Activated naive CD4-positive, alpha-beta T cell (primary cell): ENCODE measurements at regions not wholly inside any gene's neighbourhood (a gene's known extent, or its start where the extent isn't known, plus 50 kb on each side); places are given as distances from the start of the nearest gene placed in this dataset.

Experiments
- DNase-seq, 4 experiments: peaks; one replicate each; lab custom pipeline; 2025; lab: John Stamatoyannopoulos, UW

GRCh38 chr21:27173053-27173452 lies 206.2 kb upstream of the ADAMTS5 start:
- no peak for DNase-seq

GRCh38 chr21:27171707-27172106 lies 204.8 kb upstream of the ADAMTS5 start:
- no peak for DNase-seq

DNA sequence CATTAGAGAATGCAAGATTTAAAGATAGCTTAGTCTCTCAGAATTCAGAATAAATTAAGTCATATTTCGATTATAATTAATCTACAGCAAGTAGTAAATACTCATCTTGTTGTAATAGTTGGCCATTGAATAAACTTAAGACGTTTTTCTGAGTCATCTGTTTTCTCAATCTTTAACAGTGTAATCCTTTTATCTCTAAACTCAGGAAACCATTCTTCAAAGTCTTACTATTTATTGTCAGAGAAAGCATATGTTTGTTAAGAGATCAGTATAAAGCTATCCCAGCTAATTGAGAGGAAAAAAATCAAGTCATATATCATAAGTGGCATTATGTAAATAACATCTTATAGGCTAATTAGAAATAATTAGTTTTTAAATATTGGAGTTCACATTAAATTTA lies 201.2 kb upstream of the ADAMTS5 start:
- no peak for DNase-seq

- DNase-seq, result no peak
These were observed 197.6 kb upstream of the ADAMTS5 start for GRCh38 chr21:27164208-27165177.

DNA sequence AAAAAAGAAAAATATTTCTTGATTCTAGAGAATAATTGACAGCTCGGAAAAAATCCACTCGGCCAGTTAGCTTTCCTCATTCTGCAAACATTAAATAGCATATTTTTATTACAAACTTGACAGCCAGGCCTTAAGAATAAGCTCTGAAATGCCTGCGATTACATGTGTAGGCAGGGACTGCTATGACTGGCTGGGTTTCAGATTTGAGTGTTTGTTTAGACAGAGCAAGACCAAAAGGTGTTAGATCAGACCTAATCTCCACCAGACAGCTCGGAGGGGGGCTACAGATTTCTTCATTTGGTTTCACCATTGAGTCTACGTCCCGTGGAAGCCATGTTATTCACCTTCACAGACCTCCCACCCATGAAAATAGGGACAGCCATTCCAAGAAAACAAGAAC lies 192.1 kb upstream of the ADAMTS5 start:
- no peak for DNase-seq

- no peak for DNase-seq
These were observed 190.2 kb upstream of the ADAMTS5 start for GRCh38 chr21:27157097-27157496.

GRCh38 chr21:27156666-27157065 lies 189.8 kb upstream of the ADAMTS5 start:
- DNase-seq, result no peak

GRCh38 chr21:27155130-27155500 lies 188.2 kb upstream of the ADAMTS5 start:
- DNase-seq, result no peak

DNA sequence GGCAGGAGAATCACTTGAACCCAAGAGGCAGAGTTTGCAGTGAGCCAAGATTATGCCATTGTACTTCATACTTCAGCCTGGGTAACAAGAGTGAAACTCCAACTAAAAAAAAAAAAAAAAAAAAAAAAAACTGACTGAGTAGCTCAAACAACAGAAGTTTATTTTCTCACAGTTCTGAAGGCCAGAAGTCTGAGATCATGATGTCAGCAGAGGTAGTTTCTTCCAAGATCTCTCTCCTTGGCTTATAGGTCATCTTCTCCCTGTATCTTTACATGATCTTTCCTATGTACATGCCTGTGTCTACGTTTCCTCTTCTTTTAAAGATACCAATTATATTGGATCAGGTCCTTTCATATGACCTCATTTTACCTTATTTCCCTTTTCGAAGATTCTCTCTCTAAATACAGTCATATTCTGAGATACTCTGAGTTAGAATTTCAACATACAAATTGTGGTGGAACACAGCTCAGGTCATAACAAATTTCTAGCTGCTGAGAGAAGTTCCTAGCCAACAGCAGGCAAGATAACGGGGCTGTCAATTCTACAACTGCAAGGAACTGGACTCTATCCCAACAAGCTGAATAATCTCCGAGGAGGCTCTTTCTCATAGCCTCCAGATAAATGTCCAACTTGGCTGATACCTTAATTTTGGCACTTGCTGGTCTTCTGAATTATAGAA lies 187.7 kb upstream of the ADAMTS5 start:
- no peak for DNase-seq

DNA sequence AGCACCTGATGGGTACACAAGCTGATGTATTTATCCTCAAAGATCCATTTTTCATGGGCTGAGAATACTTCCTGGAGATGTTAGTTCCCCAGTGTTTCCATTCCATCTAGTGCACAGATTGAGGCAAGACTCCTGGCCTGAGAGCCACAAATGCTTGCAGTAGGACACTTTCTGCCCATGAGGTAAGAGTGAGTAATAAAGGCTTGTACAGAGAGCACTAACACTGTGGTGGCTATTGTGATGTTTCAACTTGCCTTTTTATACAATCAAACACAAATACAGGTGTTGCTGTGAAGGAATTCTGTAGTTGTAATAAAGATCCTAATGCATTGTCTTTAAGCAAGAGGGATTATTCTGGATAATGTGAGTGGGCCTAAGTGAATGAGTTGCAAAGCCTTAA lies 186.1 kb upstream of the ADAMTS5 start:
- DNase-seq, result no peak

- no peak for DNase-seq
These were observed 182.1 kb upstream of the ADAMTS5 start for GRCh38 chr21:27149034-27149433.

DNA sequence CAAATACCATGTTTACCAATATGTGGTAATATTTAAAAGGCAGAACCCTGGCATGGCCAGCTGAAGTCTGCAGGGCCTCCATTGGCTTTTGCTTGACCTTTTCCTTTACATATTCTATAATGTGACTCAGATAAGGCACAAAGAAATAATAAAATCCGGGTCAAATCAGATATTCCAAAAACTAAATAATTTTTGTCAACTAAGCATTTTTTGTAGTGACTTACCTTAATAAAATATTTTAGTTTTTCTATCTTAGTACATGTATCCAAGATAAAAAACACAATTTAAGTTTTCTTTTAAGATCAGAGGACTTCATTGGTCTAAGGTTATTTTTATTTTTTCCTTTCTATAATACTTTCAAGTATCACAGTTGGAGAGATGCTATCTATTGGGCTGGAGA lies 179.4 kb upstream of the ADAMTS5 start:
- DNase-seq, result no peak

- no peak for DNase-seq
These were observed 178.4 kb upstream of the ADAMTS5 start for GRCh38 chr21:27145134-27145798.

GRCh38 chr21:27143476-27143875 lies 176.6 kb upstream of the ADAMTS5 start:
- DNase-seq, result no peak

- DNase-seq, result no peak
These were observed 172.6 kb upstream of the ADAMTS5 start for GRCh38 chr21:27139526-27139925.

DNA sequence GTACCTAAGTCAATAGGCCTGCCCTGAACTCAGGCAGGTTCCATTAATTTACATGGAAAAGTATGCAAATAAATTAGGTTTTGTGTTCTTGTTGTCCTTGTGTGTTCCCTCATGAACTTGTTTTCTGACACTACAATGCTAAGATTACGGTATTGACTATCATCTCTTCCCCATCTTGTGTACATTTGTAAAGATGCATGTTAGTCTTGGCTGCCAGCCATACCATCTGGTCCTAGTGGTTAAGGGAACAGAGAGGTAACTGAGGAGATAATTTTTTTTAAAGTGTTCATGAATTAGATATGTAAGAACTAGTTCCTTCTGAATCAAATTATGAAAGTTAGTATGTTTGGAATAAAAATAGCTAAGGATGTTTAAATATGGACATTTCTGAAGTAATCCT lies 167.6 kb upstream of the ADAMTS5 start:
- DNase-seq, result no peak

DNA sequence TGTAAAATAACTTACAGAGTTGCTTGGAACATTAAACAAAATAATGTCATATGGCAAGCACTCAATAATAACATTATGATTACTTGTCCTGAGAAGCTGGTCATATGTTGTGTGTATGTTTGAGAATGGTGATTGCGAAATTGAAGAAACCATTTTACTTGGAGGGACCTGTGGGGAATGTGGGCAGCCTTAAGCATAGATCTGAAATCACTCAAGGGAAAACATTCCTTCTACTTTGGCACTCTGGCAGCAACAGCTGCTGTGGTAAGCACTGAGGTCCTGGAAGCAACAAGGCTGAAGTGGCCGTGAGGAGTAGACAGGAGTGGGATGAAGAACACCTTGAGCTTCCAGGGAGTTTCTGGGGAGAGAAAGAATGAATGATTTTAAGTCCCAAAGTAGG lies 165.4 kb upstream of the ADAMTS5 start:
- DNase-seq, result no peak

GRCh38 chr21:27130154-27130553 lies 163.3 kb upstream of the ADAMTS5 start:
- DNase-seq, result no peak

GRCh38 chr21:27129694-27130093 lies 162.8 kb upstream of the ADAMTS5 start:
- no peak for DNase-seq

DNA sequence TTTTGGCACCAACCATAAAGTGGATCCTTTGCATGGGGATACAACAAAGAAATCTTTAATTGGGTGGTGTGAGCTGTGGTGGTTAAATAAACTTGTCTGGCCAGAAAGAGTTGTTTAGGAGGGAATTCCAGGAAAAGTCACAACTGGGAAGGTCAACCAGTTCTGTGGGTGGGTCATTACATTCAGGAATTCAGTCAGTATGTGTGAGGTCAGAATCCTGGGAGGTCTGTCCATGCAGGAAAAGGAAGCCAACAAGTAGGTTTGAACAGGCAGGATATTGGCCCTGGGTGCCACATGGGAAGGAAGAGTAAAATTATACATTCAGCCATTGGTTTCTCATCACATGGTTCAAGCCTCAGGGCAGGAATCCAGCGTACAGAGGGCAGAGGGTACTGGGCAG lies 162.3 kb upstream of the ADAMTS5 start:
- no peak for DNase-seq

- DNase-seq, result no peak
These were observed 159.3 kb upstream of the ADAMTS5 start for GRCh38 chr21:27126140-27126539.

- DNase-seq, result no peak
These were observed 155.8 kb upstream of the ADAMTS5 start for GRCh38 chr21:27122686-27123085.

DNA sequence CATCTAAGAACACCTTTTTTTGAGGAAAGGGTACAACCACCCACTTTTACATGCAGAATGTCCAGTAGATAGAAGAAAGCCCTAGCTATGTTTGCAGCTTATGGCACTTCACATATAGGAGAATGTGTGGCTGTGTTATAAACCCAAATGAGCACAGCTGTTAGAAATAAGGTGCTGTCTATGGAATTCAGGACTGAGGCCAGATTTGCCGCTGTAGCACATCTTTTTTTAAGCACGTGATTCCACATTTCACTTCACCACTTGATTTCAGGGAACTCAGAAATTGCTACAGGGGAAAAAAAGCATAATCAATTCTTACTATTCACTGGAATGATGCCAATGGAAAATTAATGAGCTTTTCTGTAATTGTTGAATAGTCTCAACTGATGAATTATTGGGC lies 147.2 kb upstream of the ADAMTS5 start:
- DNase-seq, result no peak
